ENCODE measurements at regions not wholly inside any gene's neighbourhood (a gene's known extent, or its start where the extent isn't known, plus 50 kb on each side); places are given as distances from the start of the nearest gene placed in this dataset.
"Not testable (repeated sequence)": the region's sequence is repeated elsewhere in the genome, so short reads cannot be mapped to it uniquely, and the experiment has no call there.

- not testable (repeated sequence) for DNase-seq
Measured at GRCh38 chr6:126673749-126674148, 333.8 kb downstream of the CENPW start.

DNA sequence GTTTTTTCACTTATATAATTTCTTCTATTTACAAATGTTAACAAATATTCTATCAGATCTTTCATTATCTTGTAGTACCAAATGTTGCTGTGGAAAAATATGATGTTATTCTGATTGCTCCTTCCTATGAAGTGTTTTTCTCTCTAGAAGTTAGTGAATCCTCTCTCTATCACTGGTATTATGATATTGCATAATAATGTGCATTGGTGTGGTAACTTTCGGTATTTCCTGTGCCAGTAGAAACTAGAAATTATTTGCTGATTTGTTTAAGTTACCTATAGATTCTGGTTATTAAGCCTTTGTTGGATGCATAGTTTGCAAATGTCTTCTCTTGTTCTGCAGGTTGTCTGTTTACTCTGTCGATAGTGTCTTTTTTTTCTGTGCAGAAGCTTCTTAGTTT is 342.5 kb downstream of the CENPW start:
- no peak for DNase-seq

GRCh38 chr6:126685182-126685581 is 345.3 kb downstream of the CENPW start:
- no peak for DNase-seq

DNA sequence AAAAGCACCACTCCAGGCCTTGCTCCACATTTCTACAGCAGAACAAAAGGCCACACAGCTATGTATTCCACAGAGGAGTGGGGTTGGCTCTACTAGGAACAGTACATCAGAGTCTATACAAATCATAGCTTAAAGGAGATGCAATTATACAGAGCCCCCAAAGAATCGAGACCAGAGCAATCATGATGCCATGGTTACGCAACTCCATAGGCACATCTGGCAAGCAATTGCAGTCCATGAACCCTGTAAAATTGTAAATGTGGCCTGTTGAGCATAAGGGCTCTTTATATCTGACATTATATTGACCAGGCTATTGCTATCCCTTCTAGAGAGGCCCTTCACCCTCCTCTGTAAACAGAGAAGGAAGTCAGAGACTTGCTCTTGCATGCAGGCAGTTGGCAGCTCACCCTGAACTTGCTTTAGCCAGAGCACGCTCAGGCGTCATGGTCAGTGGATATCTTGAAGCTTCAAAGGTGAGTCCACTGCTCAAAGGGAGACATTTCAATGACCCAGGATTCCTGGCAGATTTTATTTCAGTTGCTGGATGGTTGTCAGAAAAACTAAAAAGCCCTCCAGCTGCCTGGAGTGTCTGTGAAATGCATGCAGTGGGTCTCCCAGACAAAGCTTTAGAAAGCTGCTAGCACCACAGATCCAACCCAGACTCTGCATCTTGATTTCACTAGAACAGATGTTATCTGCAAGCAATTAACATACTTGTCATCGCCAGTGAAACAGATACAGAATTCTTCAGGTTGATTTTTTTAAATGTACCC is 357.2 kb downstream of the CENPW start:
- DNase-seq = no peak

DNA sequence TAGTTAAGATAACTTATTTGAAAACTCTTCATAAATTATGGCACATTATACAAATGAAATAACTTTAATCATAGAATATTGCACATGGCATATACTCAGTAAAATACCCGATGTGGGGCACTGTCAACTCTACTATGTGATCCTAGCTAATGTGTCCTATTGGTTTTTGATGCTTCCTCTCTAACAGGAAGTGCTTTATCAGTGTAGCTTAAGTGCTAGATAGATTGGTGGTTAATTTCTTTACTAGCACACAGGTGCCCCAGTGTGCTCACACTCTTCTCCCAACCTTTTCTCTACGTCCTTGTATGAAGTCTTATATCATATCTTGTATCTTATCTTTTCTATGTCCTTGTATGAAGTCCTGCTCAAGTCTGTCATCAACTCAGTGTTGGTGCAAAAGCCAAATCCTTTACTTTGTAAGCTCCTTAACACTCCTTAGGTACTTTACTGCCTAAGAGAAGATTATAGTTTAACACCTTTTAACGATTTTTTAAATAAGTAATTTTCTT is 358.9 kb downstream of the CENPW start:
- DNase-seq = no peak

DNA sequence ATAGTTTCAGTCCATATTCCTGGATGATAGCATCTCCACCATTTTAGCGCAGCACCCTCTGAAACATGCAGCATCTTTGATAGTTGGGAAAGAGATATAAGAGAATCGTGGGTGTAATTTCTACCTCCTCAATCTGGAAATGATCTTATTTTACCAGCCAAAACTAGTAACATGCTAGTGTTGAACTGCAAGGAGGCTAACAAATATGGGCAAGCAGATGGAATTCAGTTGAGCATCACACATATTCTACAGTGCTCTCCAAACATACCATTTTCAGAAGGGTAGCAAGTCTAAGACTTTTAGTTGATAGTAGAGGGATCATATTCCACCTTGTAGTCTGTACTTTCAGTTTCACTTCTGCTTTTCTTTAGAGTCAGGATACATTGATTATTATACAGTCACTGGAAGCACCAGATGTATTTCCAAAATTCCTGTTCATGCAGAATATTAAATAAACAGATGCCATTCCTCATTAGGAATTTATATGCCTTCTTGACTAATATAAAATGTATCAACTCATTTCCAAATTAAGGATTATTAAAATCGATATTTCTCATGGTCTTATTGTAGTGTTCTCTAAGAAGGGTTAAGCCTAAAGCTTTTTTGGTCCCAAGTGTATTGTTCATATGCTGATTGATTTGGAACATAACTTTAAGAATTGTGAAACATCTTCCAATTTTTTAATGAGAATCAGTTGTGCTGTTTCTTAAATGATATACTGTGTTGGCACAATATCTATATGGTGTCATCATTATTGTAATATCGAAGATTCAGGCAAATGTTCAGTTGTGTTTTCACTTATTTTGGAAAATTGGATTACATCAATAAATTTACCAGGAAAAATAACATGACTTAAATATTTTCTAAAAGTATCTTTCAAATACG is 362.0 kb downstream of the CENPW start:
- DNase-seq = no peak

DNA sequence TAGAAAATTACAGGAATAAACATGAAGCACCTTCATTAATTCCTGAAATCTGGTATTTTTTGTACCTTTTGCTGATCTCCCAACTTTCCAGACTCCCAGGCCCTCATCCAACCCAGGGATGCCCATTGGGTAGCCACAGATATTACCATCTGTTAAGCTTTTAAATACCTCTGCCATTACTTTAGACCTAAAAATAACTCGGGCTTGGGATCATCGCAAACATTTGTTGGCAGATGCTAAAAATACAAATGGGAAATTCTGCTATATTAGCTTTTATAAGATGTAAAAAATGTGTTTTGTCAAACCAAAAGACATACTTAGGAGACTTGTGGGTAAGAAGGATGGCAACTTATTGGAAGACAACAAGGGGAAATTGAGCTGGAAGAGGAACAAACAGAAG is 376.1 kb downstream of the CENPW start:
- no peak for DNase-seq

- DNase-seq = no peak
Measured at GRCh38 chr6:126716826-126717509, 377.1 kb downstream of the CENPW start.

DNA sequence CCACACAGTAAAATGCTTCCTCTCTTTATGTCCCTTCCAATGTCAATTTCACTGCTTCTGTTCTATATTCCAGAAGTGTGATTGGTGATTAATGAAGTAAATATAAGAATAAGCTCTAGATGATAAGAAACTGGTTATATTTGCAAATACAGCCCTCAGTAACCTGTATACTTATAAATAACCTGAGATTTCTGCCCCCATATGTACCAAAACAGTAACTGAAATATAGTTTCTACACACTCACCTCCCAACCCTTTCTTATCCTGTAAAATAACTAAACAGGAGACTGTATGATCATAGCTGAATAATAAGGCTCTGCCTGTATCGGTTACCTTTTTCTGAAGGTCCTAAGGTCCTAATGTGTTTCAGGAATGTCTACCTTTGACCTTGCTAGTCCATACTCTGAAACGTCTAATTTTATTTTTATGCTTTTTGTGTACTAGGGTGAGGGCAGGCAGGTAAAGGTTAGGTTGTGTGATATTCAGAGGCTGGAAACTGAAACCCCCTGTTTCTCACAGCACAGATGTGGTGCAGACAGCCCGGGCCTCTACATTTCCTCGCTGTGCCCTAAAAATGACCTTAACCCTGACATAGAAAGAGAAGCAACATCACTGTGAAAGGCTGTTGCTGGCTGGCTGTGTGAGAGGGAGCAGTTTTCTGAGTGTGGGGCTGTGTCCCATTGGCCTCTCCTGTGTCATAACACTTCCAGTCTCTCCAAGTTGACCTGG is 378.8 kb downstream of the CENPW start:
- DNase-seq = no peak

DNA sequence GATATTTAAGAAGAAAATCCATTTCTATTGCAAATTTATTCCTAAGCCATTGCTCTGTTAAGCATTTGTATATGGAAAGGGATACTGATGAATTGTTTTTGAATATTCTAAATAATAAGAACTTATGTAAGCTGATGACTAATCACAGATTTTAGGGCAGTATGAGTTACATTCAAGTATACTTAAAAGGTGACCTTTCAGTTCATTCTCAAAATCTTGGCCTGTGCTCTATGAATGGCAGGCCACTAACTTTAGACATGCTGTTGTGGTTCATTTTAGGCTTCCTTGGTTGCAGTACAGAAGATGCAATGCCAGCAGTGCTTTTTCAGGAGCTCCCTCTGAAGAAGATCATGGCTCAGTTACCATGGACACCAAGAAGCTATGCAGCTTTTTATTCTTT is 380.4 kb downstream of the CENPW start:
- DNase-seq = no peak

- DNase-seq = no peak
Measured at GRCh38 chr6:126721581-126722160, 381.8 kb downstream of the CENPW start.

DNA sequence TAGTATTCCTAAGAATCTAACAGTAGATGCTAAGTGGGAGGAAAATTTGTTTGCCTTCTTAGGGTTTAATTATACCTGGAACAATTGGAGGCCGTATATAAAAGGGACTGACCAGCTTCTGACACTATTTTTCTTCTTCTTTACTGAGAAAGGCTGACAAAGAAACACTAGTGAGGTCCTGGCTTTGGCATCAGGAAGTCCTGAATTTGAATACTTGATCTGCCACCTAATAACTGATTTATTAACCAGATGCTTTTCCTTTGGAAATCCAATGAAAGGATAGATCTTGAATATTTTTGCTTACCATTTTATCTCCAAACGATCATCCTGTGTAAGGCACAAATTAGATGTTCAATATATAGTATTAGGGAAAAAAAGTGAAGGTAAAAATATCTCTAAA is 382.5 kb downstream of the CENPW start:
- DNase-seq = no peak

- no peak for DNase-seq
Measured at GRCh38 chr6:126723541-126724170, 383.7 kb downstream of the CENPW start.

GRCh38 chr6:126724821-126725220 is 384.9 kb downstream of the CENPW start:
- no peak for DNase-seq

- not testable (repeated sequence) for DNase-seq
Measured at GRCh38 chr6:126726454-126726853, 386.5 kb downstream of the CENPW start.

DNA sequence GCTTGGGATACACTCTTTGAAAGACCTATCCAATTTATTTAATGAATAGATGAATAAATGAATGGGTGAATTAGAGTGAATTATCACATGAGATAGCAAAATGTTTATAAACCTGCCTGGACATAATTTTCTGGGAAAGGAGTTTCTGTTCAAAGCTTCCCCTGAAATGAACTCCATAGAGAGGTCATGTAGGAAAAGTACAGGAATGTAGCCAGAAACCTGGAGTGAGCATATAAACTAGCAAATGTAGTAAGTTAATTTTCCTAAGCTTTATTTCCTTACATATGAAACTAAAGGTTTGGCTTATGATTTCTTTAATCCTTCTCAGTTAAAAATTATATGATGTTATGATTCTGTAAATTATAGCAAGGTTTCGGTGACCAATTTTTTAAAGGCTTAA is 380.3 kb upstream of the RSPO3 start:
- no peak for DNase-seq

GRCh38 chr6:126738641-126739040 is 379.8 kb upstream of the RSPO3 start:
- DNase-seq = no peak

GRCh38 chr6:126743076-126743475 is 375.4 kb upstream of the RSPO3 start:
- no peak for DNase-seq

DNA sequence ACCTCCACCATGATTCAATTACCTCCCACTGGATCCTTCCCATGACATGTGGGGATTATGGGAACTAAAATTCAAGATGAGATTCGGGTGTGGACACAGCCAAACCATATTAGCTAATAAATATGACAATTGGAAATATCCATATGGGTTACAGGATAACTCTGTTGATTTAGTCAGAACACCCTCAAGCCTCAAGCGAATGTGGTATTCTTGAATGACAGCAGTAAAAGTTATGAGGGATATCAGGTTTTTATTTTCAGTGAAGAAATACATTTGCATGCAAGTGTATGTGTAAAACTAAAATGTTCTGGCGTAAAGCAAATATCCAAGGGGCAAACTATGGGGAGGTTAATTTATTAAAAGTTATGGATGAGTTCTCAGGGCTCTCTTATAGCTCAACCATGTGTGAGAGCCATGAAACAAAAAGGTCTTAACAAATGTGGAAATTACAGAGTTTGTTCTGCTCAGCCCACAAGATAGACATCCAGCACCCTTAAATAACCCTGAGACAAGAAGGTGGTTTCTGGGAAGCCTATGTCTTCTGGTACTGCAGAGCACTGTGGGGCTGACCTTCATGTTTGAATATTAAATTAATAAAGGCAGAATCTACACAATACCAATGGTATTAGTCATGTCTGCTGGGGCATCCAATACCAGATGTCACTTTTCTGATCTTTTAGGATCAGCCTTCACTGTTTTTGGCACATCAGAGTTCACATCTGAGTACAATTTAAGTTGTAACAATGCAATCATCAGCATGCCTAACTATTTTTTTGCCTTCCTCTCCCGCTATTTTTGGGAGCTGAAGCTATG is 370.5 kb upstream of the RSPO3 start:
- DNase-seq = no peak

DNA sequence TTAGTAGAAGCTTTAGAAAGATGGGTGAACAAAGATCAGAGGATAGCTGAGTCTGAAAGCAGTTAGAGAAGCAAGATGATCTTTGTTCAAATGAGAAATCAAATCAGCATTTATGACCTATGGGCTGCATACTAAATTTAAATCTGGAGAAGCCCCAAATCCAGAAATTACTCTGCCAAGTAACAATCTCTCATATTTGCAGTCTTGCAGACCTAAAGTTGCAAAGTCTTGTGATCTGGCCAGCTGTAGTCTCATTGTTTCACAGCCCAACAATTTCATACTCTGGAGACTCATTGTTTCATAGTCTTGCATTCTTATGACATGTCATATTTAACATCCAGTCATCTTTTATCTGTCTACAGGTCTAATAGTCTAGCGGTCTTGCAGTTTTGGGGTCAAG is 364.9 kb upstream of the RSPO3 start:
- no peak for DNase-seq

DNA sequence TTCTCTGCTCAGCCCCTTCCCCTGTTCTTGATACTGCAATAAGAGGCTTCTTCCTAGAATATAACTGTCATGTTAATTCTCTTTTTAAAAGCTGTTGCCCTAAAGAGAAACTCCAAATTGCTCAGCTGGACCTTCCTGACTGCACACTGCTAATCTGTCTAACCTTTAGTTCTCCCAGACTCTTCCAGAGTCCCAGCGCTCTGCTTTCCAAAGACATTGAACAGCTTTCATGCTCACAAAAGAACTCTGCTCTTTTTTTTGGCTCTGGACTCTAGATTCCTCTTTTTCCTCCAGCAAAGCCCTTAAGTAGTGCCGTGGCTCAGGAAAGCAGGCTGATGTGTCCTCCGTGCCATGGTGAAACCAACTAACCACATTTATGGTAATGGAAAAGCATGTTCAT is 356.6 kb upstream of the RSPO3 start:
- DNase-seq = no peak
